SK-N-SH treated with all-trans-retinoic acid at 6 μM for 48 hours (cell line): ENCODE measurements at regions not wholly inside any gene's neighbourhood (a gene's known extent, or its start where the extent isn't known, plus 50 kb on each side); places are given as distances from the start of the nearest gene placed in this dataset.

Source experiments
- ATAC-seq: fragments of 200-7000 bp; cut with Tn5 transposase; 3 replicates; pipeline ENCODE4 v1.9.1; 2020; ENCODE audit warnings: mild to moderate bottlenecking, moderate library complexity
- ARNTL ChIP-seq: fragments of 450-650 bp; formaldehyde crosslinking; IDR thresholded peaks from 2 replicates; pipeline ENCODE4 v1.5.0; 2020; ENCODE audit warnings: low read depth, mild to moderate bottlenecking, moderate library complexity, borderline replicate concordance
- BACH2 ChIP-seq: fragments of 250-450 bp; sonication (Bioruptor Pico); IDR thresholded peaks from 2 replicates; pipeline ENCODE4 v1.9.0; 2021; ENCODE audit warnings: mild to moderate bottlenecking, borderline replicate concordance
- CSDC2 ChIP-seq: fragments of 250-450 bp; sonication (Bioruptor Pico); IDR thresholded peaks from 2 replicates; pipeline ENCODE4 v1.5.0; 2020; ENCODE audit warnings: mild to moderate bottlenecking, moderate library complexity
- ESRRG ChIP-seq: fragments of 250-450 bp; sonication (Bioruptor Pico); IDR thresholded peaks from 2 replicates; pipeline ENCODE4 v1.6.1; 2021; ENCODE audit warnings: mild to moderate bottlenecking
- GLIS3 ChIP-seq: fragments of 250-450 bp; sonication (Bioruptor Pico); IDR thresholded peaks from 2 replicates; pipeline ENCODE4 v1.5.0; 2020; ENCODE audit warnings: mild to moderate bottlenecking, moderate library complexity
- ISL1 ChIP-seq: fragments of 250-450 bp; sonication (Bioruptor Pico); IDR thresholded peaks from 2 replicates; pipeline ENCODE4 v2.1.2; 2022; ENCODE audit warnings: mild to moderate bottlenecking, moderate library complexity
- OSR1 ChIP-seq: fragments of 250-450 bp; sonication (Bioruptor Pico); IDR thresholded peaks from 2 replicates; pipeline ENCODE4 v1.8.0; 2022; ENCODE audit warnings: moderate library complexity, mild to moderate bottlenecking, inconsistent platforms
- PATZ1 ChIP-seq: fragments of 250-450 bp; sonication (Bioruptor Pico); IDR thresholded peaks from 2 replicates; pipeline ENCODE4 v1.8.0; 2020; ENCODE audit warnings: mild to moderate bottlenecking, moderate library complexity, borderline replicate concordance
- PPARA ChIP-seq: fragments of 250-450 bp; sonication (Bioruptor Pico); IDR thresholded peaks from 2 replicates; pipeline ENCODE4 v1.5.0; 2020; ENCODE audit warnings: mild to moderate bottlenecking, borderline replicate concordance
- SNAI2 ChIP-seq: fragments of 250-450 bp; sonication (Bioruptor Pico); IDR thresholded peaks from 2 replicates; pipeline ENCODE4 v1.5.0; 2020; ENCODE audit warnings: mild to moderate bottlenecking, moderate library complexity
- TCF4 ChIP-seq: fragments of 250-450 bp; sonication (Bioruptor Pico); IDR thresholded peaks from 2 replicates; pipeline ENCODE4 v1.8.0; 2021; ENCODE audit warnings: mild to moderate bottlenecking, moderate library complexity, borderline replicate concordance
- TOX ChIP-seq: fragments of 250-450 bp; sonication (Bioruptor Pico); IDR thresholded peaks from 2 replicates; pipeline ENCODE4 v1.8.0; 2021; ENCODE audit warnings: mild to moderate bottlenecking, moderate library complexity, borderline replicate concordance
- ZC3H10 ChIP-seq: fragments of 250-450 bp; sonication (Bioruptor Pico); IDR thresholded peaks from 2 replicates; pipeline ENCODE4 v1.5.1; 2021; ENCODE audit warnings: mild to moderate bottlenecking, moderate library complexity
- ZFP3 ChIP-seq: fragments of 250-450 bp; sonication (Bioruptor Pico); IDR thresholded peaks from 2 replicates; pipeline ENCODE4 v1.5.0; 2020; ENCODE audit warnings: mild to moderate bottlenecking, moderate library complexity
- ZFP30 ChIP-seq: fragments of 450-650 bp; formaldehyde crosslinking; IDR thresholded peaks from 2 replicates; pipeline ENCODE4 v1.5.0; 2022; ENCODE audit warnings: mild to moderate bottlenecking, moderate library complexity
- ZNF565 ChIP-seq: fragments of 450-650 bp; formaldehyde crosslinking; conservative IDR thresholded peaks from 2 replicates; pipeline ENCODE4 v1.5.0; 2020; ENCODE audit warnings: low read depth, mild to moderate bottlenecking, moderate library complexity
- ZNF70 ChIP-seq: fragments of 450-650 bp; formaldehyde crosslinking; IDR thresholded peaks from 2 replicates; pipeline ENCODE4 v1.5.0; 2020; ENCODE audit warnings: mild to moderate bottlenecking, moderate library complexity
- ZNF8 ChIP-seq: fragments of 450-650 bp; formaldehyde crosslinking; IDR thresholded peaks from 2 replicates; pipeline ENCODE4 v1.5.0; 2020; ENCODE audit warnings: mild to moderate bottlenecking, moderate library complexity
- TF ChIP-seq, protein P1 (sequence below): fragments of 250-450 bp; sonication (Bioruptor Pico); IDR thresholded peaks from 2 replicates; pipeline ENCODE4 v1.8.0; 2021; ENCODE audit warnings: low read depth, mild to moderate bottlenecking, moderate library complexity, borderline replicate concordance
- TF ChIP-seq, protein P2 (sequence below): fragments of 250-450 bp; sonication (Bioruptor Pico); IDR thresholded peaks from 2 replicates; pipeline ENCODE4 v1.5.1; 2021; ENCODE audit warnings: mild to moderate bottlenecking, moderate library complexity
- TF ChIP-seq, protein P3 (sequence below): fragments of 250-450 bp; sonication (Bioruptor Pico); IDR thresholded peaks from 2 replicates; pipeline ENCODE4 v1.5.0; 2020; ENCODE audit warnings: mild to moderate bottlenecking, moderate library complexity
- TF ChIP-seq, protein P4 (sequence below): fragments of 250-450 bp; sonication (Bioruptor Pico); IDR thresholded peaks from 2 replicates; pipeline ENCODE4 v1.5.1; 2020; ENCODE audit warnings: low read depth, mild to moderate bottlenecking, moderate library complexity

- TF ChIP-seq PATZ1 (CRISPR knock-in tag) (no peak), GLIS3 (no peak), ZC3H10 (CRISPR knock-in tag) (no peak), OSR1 (CRISPR knock-in tag) (no peak), ZFP3 (CRISPR knock-in tag) (no peak)
Observed at GRCh38 chr16:64282181-64282580, 839.7 kb downstream of the CDH11 start (continued).

DNA sequence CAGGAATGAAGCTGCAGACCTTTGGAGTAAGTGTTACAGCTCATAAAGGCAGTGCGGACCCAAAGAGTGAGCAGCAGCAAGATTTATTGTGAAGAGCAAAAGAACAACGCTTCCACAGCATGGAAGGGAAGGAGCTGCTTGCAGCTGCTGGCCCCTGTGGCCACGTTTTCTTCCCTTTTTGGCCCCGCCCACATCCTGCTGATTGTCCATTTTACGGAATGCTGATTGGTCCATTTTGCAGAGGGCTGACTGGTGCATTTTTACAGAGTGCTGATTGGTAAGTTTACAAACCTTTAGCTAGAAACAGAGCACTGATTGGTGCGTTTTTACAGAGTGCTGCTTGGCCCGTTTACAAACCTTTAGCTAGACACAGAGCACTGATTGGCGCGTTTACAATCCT lies 841.5 kb downstream of the CDH11 start:
- TF ChIP-seq PPARA (CRISPR knock-in tag), result no peak
- no peak for TF ChIP-seq OSR1 (CRISPR knock-in tag)
- TF ChIP-seq ZFP30 (CRISPR knock-in tag), result no peak
- TF ChIP-seq ZNF70, result no peak
- TF ChIP-seq ESRRG (CRISPR knock-in tag), result no peak
- TF ChIP-seq ZNF565 (CRISPR knock-in tag), result no peak
- TF ChIP-seq ZFP3 (CRISPR knock-in tag), result no peak
- TF ChIP-seq, protein P1, sequence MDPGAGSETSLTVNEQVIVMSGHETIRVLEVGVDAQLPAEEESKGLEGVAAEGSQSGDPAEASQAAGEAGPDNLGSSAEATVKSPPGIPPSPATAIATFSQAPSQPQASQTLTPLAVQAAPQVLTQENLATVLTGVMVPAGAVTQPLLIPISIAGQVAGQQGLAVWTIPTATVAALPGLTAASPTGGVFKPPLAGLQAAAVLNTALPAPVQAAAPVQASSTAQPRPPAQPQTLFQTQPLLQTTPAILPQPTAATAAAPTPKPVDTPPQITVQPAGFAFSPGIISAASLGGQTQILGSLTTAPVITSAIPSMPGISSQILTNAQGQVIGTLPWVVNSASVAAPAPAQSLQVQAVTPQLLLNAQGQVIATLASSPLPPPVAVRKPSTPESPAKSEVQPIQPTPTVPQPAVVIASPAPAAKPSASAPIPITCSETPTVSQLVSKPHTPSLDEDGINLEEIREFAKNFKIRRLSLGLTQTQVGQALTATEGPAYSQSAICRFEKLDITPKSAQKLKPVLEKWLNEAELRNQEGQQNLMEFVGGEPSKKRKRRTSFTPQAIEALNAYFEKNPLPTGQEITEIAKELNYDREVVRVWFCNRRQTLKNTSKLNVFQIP (CRISPR knock-in tag), result no peak
- no peak for TF ChIP-seq BACH2 (CRISPR knock-in tag)
- no peak for TF ChIP-seq ZNF8 (CRISPR knock-in tag)
- TF ChIP-seq, protein P2, sequence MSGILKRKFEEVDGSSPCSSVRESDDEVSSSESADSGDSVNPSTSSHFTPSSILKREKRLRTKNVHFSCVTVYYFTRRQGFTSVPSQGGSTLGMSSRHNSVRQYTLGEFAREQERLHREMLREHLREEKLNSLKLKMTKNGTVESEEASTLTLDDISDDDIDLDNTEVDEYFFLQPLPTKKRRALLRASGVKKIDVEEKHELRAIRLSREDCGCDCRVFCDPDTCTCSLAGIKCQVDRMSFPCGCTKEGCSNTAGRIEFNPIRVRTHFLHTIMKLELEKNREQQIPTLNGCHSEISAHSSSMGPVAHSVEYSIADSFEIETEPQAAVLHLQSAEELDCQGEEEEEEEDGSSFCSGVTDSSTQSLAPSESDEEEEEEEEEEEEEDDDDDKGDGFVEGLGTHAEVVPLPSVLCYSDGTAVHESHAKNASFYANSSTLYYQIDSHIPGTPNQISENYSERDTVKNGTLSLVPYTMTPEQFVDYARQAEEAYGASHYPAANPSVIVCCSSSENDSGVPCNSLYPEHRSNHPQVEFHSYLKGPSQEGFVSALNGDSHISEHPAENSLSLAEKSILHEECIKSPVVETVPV, result no peak
- no peak for TF ChIP-seq ISL1
- no peak for TF ChIP-seq PATZ1 (CRISPR knock-in tag)
- no peak for TF ChIP-seq TCF4 (CRISPR knock-in tag)
- TF ChIP-seq, protein P3, sequence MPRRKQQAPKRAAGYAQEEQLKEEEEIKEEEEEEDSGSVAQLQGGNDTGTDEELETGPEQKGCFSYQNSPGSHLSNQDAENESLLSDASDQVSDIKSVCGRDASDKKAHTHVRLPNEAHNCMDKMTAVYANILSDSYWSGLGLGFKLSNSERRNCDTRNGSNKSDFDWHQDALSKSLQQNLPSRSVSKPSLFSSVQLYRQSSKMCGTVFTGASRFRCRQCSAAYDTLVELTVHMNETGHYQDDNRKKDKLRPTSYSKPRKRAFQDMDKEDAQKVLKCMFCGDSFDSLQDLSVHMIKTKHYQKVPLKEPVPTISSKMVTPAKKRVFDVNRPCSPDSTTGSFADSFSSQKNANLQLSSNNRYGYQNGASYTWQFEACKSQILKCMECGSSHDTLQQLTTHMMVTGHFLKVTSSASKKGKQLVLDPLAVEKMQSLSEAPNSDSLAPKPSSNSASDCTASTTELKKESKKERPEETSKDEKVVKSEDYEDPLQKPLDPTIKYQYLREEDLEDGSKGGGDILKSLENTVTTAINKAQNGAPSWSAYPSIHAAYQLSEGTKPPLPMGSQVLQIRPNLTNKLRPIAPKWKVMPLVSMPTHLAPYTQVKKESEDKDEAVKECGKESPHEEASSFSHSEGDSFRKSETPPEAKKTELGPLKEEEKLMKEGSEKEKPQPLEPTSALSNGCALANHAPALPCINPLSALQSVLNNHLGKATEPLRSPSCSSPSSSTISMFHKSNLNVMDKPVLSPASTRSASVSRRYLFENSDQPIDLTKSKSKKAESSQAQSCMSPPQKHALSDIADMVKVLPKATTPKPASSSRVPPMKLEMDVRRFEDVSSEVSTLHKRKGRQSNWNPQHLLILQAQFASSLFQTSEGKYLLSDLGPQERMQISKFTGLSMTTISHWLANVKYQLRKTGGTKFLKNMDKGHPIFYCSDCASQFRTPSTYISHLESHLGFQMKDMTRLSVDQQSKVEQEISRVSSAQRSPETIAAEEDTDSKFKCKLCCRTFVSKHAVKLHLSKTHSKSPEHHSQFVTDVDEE (CRISPR knock-in tag), result no peak
- TF ChIP-seq GLIS3, result no peak
- TF ChIP-seq CSDC2 (CRISPR knock-in tag), result no peak
- TF ChIP-seq, protein P4, sequence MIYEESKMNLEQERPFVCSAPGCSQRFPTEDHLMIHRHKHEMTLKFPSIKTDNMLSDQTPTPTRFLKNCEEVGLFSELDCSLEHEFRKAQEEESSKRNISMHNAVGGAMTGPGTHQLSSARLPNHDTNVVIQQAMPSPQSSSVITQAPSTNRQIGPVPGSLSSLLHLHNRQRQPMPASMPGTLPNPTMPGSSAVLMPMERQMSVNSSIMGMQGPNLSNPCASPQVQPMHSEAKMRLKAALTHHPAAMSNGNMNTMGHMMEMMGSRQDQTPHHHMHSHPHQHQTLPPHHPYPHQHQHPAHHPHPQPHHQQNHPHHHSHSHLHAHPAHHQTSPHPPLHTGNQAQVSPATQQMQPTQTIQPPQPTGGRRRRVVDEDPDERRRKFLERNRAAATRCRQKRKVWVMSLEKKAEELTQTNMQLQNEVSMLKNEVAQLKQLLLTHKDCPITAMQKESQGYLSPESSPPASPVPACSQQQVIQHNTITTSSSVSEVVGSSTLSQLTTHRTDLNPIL (CRISPR knock-in tag), result no peak
- TF ChIP-seq, all 23 proteins: peak for 0
- ATAC-seq, result no peak

GRCh38 chr16:64278196-64278595 lies 843.7 kb downstream of the CDH11 start:
- peak; percentile 40; the same call in 2 of the 3 replicates for ATAC-seq
- TF ChIP-seq TCF4 (CRISPR knock-in tag) (no peak), BACH2 (CRISPR knock-in tag) (no peak), ISL1 (no peak), ZNF8 (CRISPR knock-in tag) (no peak), CSDC2 (CRISPR knock-in tag) (no peak), ARNTL (CRISPR knock-in tag) (no peak), SNAI2 (CRISPR knock-in tag) (no peak), TOX (no peak), OSR1 (CRISPR knock-in tag) (no peak), ZNF70 (no peak)
- TF ChIP-seq, protein P1 (CRISPR knock-in tag), result no peak
- TF ChIP-seq, protein P4 (CRISPR knock-in tag), result no peak
